Activated effector memory CD4-positive, alpha-beta T cell treated with anti-CD3 and anti-CD28 coated beads, Interleukin-2, amount 50 U/mL, for 16 hours (primary cell): ENCODE measurements at regions not wholly inside any gene's neighbourhood (a gene's known extent, or its start where the extent isn't known, plus 50 kb on each side); places are given as distances from the start of the nearest gene placed in this dataset.

Source experiments
- DNase-seq: peaks from one replicate; pipeline ENCODE4 v3.0.0-alpha.2; 2020

GRCh38 chr5:155068616-155069100 lies 55.1 kb downstream of the KIF4B start:
- DNase-seq, result no peak

- DNase-seq, result no peak
Measured at GRCh38 chr5:155069961-155070360, 56.4 kb downstream of the KIF4B start.

GRCh38 chr5:155070781-155071180 lies 57.2 kb downstream of the KIF4B start:
- DNase-seq, result no peak

- DNase-seq, result no peak
Measured at GRCh38 chr5:155076379-155076778, 62.8 kb downstream of the KIF4B start.

GRCh38 chr5:155079698-155080097 lies 66.1 kb downstream of the KIF4B start:
- DNase-seq, result no peak

- no peak for DNase-seq
Measured at GRCh38 chr5:155080721-155081120, 67.2 kb downstream of the KIF4B start.

GRCh38 chr5:155081618-155082017 lies 68.1 kb downstream of the KIF4B start:
- no peak for DNase-seq

- no peak for DNase-seq
Measured at GRCh38 chr5:155082401-155082800, 68.8 kb downstream of the KIF4B start.

GRCh38 chr5:155085282-155085989 lies 71.9 kb downstream of the KIF4B start:
- no peak for DNase-seq

GRCh38 chr5:155087036-155087435 lies 73.5 kb downstream of the KIF4B start:
- DNase-seq, result no peak

GRCh38 chr5:155088811-155089210 lies 75.3 kb downstream of the KIF4B start:
- DNase-seq, result no peak

GRCh38 chr5:155089643-155090042 lies 76.1 kb downstream of the KIF4B start:
- no peak for DNase-seq

GRCh38 chr5:155091063-155091648 lies 77.6 kb downstream of the KIF4B start:
- no peak for DNase-seq

GRCh38 chr5:155091768-155092717 lies 78.5 kb downstream of the KIF4B start:
- no peak for DNase-seq

- DNase-seq, result no peak
Measured at GRCh38 chr5:155094455-155094854, 80.9 kb downstream of the KIF4B start.

GRCh38 chr5:155097995-155098394 lies 84.4 kb downstream of the KIF4B start:
- no peak for DNase-seq

GRCh38 chr5:155098433-155098832 lies 84.9 kb downstream of the KIF4B start:
- DNase-seq, result no peak

- no peak for DNase-seq
Measured at GRCh38 chr5:155101697-155102096, 88.1 kb downstream of the KIF4B start.

- DNase-seq, result no peak
Measured at GRCh38 chr5:155103146-155103545, 89.6 kb downstream of the KIF4B start.

GRCh38 chr5:155104441-155104840 lies 90.9 kb downstream of the KIF4B start:
- no peak for DNase-seq

GRCh38 chr5:155106221-155106620 lies 92.7 kb downstream of the KIF4B start:
- DNase-seq, result no peak

- DNase-seq, result no peak
Measured at GRCh38 chr5:155113888-155114287, 100.3 kb downstream of the KIF4B start.

GRCh38 chr5:155114655-155115054 lies 101.1 kb downstream of the KIF4B start:
- DNase-seq, result no peak
